HG03378 (cell line): ENCODE measurements at regions not wholly inside any gene's neighbourhood (a gene's known extent, or its start where the extent isn't known, plus 50 kb on each side); places are given as distances from the start of the nearest gene placed in this dataset.
"Not testable (repeated sequence)": the region's sequence is repeated elsewhere in the genome, so short reads cannot be mapped to it uniquely, and the experiment has no call there.

Source experiments
- ATAC-seq: cut with Tn5 transposase; IDR thresholded peaks from one replicate; pipeline ENCODE4 v1.9.1; 2021; ENCODE audit warnings: mild to moderate bottlenecking, moderate library complexity; ENCODE audit not compliant: unreplicated experiment

DNA sequence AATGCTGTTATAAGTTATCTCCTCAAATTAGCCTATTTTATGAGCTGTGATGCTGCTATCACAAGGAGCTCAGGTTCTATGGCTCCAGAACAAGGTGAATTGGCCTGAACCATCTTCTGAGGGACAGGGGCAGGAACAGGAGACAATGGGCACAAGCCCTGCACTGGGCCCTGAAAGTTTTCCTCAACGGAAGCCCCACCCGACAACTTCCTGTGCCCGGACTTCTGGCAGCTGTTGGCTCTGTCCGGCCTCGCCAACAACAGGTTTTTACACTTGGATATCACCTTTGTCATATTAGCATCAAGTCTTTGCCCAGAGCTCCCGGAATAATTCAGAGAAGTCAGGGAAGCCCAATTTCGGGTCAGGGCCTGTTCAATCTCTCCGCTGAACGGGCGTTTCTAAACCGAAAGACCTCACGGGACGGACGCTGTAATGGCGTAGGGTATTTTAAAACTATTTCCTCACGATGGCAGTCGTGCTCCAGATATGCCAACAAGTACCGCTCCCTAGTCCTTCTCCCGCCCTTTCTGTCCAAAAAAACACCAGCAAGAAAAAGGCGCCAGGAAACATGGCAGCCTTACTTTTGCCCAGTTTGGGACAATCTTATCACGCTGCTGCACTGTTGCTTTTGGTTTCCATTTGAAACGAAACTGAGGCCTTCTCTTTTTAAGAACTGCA is 201.0 kb upstream of the STK26 start:
- peak; percentile 66 for ATAC-seq

DNA sequence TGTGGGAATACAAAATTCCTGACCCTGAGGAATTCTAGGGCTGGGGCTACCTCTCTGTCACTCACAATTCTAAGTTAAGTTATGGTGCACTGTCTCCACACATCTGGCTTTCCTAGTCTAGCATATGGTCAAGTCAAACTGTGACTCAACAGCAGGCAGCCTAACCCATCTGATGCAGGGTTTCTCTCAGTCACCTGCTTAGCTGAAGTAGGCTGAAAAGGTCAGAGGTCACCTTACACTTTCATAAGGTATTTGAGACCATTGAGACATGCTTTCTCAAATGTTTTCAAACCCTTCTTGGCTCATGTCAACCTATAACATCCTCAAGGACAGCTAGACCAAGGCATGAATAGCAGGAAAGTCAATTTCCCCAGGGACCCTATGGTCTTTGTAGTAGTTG is 196.5 kb upstream of the STK26 start:
- ATAC-seq = no peak

DNA sequence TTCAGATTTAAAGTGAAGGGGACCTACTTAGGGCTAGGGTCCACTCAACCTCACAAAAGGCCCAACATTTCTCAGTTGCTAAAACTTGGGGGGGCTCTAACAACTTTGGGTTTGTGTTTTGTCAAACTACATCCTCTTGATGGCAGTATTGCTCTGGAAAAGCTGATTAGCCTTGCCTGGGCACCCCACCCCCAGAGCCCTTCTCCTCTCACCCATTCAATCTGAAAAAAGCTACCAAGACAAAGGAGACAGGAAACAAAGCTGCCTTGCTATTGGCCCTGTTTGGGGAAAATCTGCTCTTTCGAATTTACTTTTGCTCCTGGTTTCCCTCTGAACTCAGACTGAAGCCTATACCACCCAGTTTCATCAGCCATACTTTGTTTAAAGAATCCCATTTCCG is 195.2 kb upstream of the STK26 start:
- peak; percentile 68 for ATAC-seq

DNA sequence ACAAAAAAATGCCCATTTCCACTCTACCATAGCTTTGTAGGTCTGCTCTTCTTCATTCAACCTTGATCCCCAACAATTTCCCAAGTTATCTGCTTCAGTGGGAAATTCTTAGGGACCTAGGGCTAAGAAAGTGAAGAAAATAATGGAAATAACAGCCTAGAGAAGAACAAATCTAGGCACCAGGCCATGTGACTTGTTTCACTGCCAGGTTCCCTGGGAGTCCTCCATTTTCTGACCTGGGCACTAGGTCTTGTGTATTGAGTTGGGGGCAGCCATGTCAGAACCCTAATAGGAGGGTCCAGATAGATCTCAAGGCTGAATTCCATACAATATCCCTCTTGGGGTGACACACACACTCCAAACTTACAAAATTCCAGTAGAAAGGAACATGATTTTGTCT is 194.6 kb upstream of the STK26 start:
- ATAC-seq = no peak

DNA sequence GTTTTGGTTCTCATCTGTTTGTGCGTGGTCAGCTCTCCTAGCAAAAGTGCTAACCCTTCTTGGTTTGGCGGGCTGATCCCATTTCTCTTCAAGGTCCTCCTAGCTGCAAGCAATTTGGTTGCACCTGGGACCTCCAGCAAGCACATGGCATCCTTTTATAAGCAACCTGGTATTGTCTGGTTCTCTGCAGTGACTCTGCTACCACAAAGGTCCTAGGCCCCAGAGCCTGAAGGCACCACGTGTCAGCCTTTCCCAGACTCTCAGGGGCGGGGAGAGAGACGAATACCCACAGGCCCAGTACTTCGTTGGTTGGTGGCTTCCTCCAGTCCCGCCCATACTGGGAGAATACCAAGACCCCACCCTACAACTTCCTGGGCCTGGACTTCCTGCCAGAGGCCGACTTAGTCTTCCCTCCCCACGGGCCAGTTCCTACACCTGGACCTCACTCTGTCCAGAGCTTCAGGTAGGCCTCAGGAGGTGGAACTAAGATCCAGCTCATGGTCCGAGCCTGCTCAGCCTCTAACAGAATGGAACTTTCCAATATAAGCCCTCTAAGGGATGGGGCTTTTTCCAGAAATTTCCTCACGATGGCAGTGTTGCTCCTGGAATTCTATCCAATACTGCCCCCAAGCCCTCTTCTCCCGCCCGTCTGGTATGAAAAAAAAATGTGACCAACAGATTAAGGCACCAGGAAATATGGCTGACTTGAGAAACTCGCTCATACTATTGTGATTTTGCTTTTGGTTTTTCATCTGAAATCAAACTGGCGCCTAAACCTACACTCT is 192.5 kb upstream of the STK26 start:
- peak; percentile 52 for ATAC-seq

DNA sequence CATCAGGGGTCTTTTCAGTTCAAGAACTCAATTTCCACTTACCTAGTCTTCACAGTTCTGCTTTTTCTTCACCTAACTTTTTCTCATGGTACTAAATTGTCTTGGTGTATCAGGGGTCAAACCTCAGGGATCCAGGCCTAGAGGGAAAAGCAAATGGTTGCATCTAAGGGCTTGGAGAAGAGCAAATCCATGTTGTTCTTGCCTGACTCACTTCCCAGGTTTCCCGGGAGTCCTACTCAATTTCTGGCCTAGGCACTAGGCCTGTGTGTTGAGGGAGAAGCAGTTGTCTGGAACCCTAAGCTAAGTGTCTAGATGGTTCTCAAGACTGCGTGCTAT is 191.9 kb upstream of the STK26 start:
- no peak for ATAC-seq

DNA sequence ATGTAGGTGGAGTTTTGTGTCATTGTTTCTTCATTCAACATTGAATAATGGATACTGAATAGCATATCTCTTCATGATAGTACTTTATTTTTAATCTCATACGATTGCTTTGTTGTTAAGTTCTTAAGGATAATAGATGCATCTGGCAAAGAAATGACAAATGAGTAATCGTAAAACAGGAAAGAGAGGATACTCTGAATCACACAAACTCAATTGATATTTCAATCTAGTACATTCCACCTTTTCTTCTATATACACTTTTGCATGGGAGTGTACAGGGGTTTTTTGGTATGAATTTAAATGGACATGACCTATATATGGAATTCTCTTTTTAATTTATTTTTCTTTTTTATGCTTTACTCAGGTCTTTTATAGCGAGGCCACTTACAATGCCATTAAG is 186.9 kb upstream of the STK26 start:
- no peak for ATAC-seq

DNA sequence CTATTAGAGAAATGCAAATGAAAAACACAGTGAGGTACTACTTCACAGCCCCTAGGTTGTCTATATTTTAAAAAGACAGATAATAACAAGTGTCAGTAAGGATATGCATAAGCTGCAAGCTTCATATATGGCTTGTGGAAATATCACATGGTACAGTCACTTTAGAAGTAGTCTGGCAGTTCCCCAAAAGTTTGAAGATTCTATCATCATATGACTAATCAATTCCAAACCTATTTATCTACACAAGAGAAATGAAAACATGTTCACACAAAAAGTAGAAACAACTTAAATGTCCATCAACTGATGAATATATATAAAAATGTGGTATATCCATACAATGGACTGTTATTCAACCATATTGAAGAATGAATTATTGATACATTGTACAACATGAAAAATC is 185.8 kb upstream of the STK26 start:
- ATAC-seq = no peak

DNA sequence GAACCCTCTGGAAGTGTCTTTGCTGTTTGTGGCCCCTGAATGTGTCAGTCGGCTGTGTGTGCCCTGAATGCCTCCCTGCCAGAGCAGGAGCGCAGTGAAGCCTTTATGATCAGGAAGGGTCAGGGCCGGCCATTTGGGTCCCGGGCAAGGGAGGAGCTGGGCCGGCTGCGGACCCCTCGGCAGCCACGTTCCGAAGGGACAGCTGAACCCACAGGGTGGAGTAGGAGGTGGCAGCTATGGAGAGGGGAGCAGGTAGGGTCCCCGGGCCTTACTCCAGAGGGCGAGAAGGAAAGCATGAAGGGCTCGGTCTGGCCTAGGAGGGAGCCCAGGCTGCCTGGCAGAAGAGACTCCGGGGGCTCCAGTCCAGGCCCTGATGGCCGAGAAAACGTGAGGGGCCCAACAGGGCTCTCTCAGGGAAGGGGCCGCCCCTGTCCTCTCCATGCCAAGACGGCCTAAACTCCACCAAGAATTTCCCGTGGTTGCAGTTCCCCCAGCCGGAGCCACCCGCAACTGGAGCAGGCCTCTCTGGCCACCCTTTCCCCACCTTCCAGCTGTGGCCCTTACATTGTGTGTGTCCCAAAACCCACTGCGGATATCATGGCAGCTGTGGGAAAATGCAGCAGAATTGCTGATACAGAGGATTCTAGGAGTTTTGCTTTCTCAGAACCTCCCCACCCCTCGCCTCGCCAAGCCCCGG is 182.2 kb upstream of the STK26 start:
- peak; percentile 11 for ATAC-seq

DNA sequence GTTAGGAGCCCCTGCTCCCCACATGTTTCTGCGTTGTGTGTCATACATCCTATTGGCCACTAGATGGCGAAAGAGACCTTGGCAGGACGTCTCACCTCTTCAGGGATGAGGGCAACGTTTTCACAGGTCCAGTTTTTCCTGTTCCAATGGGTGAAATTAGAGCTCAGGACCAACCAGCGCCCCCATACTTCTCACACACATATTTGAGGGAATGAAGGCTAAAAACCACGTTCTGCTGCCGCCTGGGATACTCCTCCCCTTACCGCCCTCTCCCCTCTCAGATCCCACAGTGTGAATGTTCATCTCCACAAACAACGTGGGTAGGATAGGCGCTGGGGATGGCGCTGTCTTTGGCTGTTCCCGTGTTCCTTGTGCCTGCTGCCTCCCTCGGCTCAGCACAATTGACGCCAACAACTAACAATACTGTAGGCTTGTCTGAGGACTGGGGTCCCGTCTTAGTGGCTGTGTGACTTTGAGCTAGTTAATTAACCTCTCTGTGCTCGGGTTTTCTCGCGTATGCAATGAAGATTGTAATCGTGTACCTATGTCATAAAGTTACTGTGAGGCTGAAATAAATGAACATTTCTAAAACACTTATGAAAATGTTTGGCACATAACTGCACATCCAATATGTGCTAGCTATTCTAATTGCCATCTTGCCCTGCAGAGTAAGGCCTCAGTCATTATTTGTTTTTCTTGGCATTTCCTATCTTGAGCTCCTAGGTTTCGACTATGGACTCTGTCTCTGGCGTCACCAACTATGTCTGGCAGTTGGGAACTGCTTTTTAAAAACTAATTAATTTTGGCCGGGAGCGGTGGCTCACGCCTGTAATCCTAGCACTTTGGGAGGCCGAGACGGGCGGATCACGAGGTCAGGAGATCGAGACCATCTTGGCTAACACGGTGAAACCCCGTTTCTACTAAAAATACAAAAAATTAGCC is 181.3 kb upstream of the STK26 start:
- peak; percentile 83 for ATAC-seq

DNA sequence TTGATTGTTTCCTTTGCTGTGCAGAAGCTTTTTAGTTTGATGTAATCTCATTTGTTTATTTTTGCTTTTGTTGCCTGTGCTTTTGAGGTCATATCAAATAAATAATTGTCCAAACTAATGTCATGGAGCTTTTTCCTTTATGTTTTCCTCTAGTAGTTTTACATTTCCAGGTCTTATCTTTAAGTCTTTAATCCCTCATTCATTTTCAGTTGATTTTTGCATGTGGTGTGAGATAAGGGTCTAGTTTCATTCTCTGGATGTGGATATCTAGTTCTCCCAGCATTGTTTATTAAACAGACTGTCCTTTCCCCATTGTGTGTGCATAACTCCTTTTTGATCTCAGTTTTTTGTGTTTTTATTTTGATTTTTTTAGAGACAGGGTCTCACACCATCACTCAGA is 179.1 kb upstream of the STK26 start:
- no peak for ATAC-seq

DNA sequence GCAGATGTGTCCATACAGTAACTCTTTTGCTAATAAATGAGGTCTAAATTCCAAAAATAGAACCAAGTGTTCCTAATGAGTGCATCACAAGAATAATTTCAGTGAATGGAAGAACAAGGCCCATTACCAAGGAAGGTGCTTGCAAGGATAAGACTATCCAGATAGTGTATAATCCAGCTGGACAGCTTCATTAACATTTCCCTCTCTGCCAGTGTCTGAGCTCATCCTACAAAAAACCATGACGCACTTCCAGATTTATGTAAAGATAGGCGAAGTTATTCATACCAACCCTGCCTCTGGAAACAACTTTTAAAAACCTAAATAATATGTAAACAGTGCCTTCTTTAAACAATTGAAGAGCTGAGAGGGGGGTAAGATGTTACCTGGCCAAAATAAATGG is 177.9 kb upstream of the STK26 start:
- ATAC-seq = no peak

DNA sequence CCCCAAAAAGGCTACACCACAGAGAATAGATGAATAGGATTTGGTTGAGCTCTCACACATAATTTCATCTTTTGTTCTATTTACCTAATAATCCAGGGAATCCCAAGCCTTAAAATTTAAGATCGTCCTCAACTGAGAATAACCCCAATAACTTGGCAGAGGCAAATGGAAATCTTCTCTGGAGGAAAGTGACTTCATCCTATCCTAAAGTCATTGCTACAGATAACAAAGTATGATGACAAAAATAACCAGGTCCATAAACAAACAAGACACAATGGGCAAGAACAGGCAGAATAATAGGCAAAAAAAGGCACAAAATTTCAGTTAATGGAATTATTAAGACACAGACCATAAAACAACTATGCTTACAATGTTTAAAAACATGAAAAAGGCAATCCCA is 177.3 kb upstream of the STK26 start:
- no peak for ATAC-seq

DNA sequence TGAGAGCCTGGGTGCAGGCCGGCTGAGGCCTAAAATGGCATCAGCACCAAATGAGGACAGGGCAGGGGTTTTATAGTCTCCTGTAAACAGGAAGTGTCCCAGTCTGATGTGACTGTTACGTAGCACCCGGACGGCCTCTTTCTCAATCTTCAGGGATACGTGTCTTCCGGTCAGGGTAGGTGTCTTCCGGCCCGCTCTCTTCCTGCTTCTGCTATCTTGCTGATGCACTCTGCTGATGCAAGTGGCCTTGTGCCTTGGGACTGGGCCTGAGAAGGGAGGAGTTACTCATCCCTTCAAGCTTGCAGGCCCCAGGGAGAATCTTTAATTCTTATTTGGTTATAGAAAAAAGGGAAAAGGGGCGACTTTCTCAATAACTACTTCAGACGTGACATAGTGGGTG is 172.1 kb upstream of the STK26 start:
- ATAC-seq = not testable (repeated sequence)

DNA sequence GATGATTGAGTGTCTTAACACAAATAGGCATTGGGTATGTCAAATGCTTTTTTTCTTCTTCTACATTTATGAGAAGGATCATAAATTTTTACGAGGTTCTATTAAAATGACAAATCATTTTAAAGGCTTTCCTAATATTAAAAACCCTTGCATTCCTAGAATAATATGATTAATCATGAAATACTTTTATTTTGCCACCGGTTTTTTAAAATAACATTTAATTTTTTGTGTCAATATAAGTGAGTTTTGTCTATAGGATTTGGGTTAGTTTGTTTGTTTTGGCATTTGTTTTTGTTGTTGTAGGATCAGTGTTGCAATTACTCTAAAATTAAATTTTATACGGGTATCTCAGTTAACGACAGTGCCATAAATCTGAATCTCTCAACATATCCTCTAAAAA is 169.7 kb upstream of the STK26 start:
- ATAC-seq = no peak

DNA sequence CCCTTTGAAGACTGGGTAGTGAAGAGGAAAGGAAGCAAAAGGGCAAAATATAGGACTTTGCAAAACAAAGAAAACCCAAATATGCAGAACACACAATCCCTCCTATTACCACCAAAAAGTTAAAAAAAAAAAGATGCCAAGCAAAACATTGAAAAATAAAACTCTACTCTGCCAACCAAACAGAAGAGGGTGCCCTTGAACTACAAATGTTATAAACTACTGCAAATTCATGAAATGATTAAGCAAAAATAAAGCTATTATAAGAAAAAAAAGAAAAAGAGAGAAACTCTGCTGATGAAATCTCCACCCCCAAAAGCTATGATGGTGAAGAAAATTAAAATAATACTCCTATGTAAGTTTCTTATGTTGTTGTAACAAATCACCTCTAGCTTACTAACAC is 168.5 kb upstream of the STK26 start:
- ATAC-seq = no peak

DNA sequence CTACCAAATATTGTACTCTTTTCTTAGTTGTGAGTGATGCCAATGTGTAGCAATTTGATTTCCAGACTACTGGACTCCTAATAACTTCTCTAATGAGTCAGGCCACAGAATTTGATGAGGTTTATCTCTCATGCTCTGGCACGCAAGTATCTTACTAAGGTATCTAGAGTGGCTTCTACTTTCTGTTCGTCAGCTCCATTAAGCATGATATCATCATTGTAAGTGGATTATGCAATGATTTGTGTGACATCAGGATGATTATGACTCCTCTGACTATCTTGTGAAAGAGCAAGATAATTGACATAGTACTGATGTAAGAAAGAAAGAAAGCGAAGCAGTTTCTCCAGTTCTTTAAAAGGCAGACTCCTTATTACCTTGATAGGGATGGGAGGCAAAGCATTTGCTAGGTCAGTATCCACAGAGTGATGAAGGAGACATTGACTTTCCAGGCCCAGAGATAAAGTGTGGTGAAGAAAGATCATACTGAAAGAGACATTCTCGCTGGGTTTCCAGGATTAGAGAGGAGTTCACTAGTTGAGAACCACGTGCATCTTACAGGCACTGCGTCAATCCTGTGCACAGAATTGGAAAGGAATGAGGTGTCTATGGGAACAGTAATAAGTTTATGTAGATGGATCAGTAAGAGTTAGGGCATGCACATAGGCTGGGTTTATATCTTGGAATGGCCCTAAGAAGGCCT is 161.9 kb upstream of the STK26 start:
- ATAC-seq = no peak

DNA sequence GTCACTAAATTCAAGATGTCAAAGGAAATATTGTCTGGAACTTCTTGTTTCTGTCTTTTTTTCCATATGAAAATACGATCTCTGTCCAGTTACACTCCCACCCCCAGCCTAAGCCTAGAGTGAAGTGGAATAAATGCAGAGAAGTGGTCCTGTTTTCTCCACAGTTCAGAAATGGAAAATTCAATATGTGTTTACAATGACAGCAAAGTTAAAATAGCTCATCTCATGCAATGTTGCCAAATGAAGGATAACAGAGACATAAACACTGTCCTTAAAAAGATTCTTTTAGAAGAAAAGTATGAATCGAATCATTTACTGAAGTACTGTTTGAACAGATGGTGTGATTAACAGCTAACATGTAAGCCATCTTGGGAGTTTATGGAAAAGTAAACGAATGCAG is 160.8 kb upstream of the STK26 start:
- no peak for ATAC-seq

DNA sequence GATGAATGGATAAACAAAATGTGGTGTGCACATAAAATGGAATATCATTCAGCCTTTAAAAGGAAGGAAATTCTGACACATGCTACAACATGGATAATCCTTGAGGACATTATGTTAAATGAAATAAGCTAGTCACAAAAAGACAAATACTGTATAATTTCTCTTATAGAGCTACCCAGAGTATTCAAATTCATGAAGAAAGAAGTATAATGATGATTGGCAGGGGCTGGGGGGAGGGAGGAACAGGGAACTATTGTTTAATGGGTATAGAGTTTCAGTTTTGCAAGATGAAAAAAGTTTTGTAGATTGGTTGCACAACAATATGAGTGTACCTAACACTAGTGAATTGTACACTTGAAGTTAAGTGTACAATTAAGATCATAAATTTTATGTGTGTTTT is 153.9 kb upstream of the STK26 start:
- no peak for ATAC-seq

DNA sequence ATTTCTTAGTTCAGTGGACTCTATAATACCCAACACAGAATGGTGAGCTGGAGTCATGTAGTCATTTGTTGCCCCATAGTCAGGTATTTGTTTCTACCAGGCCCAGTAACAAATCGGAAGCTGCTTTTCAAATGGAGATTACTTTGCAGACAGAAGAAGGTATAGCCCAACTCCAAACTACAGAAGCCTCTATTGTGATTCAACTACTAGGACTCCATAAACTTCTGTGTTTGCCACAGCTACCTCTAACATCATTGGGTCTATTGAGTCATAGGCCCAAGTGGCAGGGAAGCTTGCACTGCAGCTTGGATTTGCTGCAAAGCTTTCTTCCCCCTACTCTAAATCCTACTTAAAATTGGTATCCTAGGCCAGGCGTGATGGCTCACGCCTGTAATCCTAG is 148.8 kb upstream of the STK26 start:
- no peak for ATAC-seq

DNA sequence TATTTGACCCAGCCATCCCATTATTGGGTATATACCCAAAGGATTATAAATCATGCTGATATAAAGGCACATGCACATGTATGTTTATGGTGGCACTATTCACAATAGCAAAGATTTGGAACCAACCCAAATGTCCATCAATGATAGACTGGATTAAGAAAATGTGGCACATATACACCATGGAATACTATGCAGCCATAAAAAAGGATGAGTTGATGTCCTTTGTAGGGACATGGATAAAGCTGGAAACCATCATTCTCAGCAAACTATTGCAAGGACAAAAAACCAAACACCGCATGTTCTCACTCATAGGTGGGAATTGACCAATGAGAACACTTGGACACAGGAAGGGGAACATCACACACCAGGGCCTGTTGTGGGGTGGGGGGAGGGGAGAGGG is 147.3 kb upstream of the STK26 start:
- not testable (repeated sequence) for ATAC-seq
